GM12878 (cell line): ENCODE measurements at regions not wholly inside any gene's neighbourhood (a gene's known extent, or its start where the extent isn't known, plus 50 kb on each side); places are given as distances from the start of the nearest gene placed in this dataset.

Source experiments
- ATAC-seq: fragments of 200-7000 bp; cut with Tn5 transposase; 3 replicates; pipeline ENCODE4 v1.9.1; 2020; ENCODE audit warnings: mild to moderate bottlenecking, moderate library complexity
- BruUV-seq: library from RNA; stranded (reverse); fragments of 400-500 nt; replicated peaks from 2 replicates; lab custom pipeline; 2021; lab: Mats Ljungman, UMichigan
- CTCF ChIA-PET: fragments of 300-600 bp; sonication (Branson Sonifier 250); formaldehyde crosslinking; extraction: SDS; loops from one replicate; lab custom pipeline; 2021; ENCODE audit warnings: inconsistent platforms; lab: Yijun Ruan, JAX
- POLR2A ChIA-PET: fragments of 350-600 bp; formaldehyde crosslinking; extraction: SDS; loops from one replicate; lab custom pipeline; 2021; ENCODE audit warnings: inconsistent platforms; lab: Charles Lee
- RAD21 ChIA-PET: fragments of 300-600 bp; sonication (Branson Sonifier 250); formaldehyde crosslinking; loops from one replicate; lab custom pipeline; 2023; ENCODE audit warnings: antibody characterized with exemption; ENCODE audit not compliant: unreplicated experiment; lab: Charles Lee
- SMC1A ChIA-PET: fragments of 300-600 bp; sonication (Branson Sonifier 250); formaldehyde crosslinking; loops from one replicate; lab custom pipeline; 2023; ENCODE audit not compliant: unreplicated experiment, uncharacterized antibody; lab: Charles Lee
- DNase-seq: peaks from one replicate; pipeline ENCODE4 v3.0.0-alpha.2; 2011; ENCODE audit warnings: low read depth, low spot score
- FAIRE-seq: peaks from 3 replicates; lab custom pipeline; 2011; peaks lifted over from hg19 to GRCh38; lab: Jason Lieb, UNC
- H2AFZ ChIP-seq: 2 replicates; pipeline ENCODE4 v1.6.0; 2011; ENCODE audit warnings: low read depth, low read length, control low read depth; ENCODE audit not compliant: control insufficient read depth
- H3K27ac ChIP-seq: 2 replicates; pipeline ENCODE4 v1.5.1; 2011; ENCODE audit warnings: control low read depth; ENCODE audit not compliant: control insufficient read depth, insufficient read depth
- H3K27me3 ChIP-seq, 2 experiments: replicated peaks in 1 of 2; 2 replicates each; pipeline versions ENCODE4 v1.6.0 to v1.6.1; 2011; ENCODE audit warnings: low read length in 1 of 2; ENCODE audit not compliant: control insufficient read depth in 2 of 2, insufficient read depth in 2 of 2
- H3K36me3 ChIP-seq, 2 experiments: 2 replicates each; pipeline ENCODE4 v1.5.1; 2011; ENCODE audit warnings: low read length in 1 of 2; ENCODE audit not compliant: control insufficient read depth in 2 of 2, insufficient read depth in 2 of 2
- H3K4me1 ChIP-seq: 2 replicates; pipeline ENCODE4 v1.6.1; 2011; ENCODE audit warnings: mild to moderate bottlenecking, low read length, moderate library complexity, mixed read lengths; ENCODE audit not compliant: control insufficient read depth, insufficient read depth
- H3K4me2 ChIP-seq: 2 replicates; pipeline ENCODE4 v1.6.0; 2011; ENCODE audit warnings: control low read depth; ENCODE audit not compliant: control insufficient read depth, insufficient read depth
- H3K4me3 ChIP-seq: fragments of 200-600 bp; sonication (generic); 2 replicates; pipeline ENCODE4 v1.5.1; 2016
- H3K79me2 ChIP-seq: 2 replicates; pipeline ENCODE4 v1.6.0; 2011; ENCODE audit warnings: low read length; ENCODE audit not compliant: control insufficient read depth, insufficient read depth
- H3K9ac ChIP-seq: 2 replicates; pipeline ENCODE4 v1.8.0; 2011; ENCODE audit warnings: low read length, control low read depth, mixed read lengths; ENCODE audit not compliant: control insufficient read depth, insufficient read depth
- H3K9me3 ChIP-seq: replicated peaks from 3 replicates; pipeline ENCODE4 v1.5.1; 2011; ENCODE audit warnings: mild to moderate bottlenecking, low read length; ENCODE audit not compliant: control insufficient read depth, insufficient read depth
- H4K20me1 ChIP-seq: 2 replicates; pipeline ENCODE4 v1.6.0; 2011; ENCODE audit not compliant: control insufficient read depth, insufficient read depth
- BMI1 ChIP-seq: fragments of 450-650 bp; IDR thresholded peaks from 2 replicates; pipeline ENCODE4 v1.6.1; 2016; ENCODE audit warnings: mild to moderate bottlenecking, moderate library complexity, borderline replicate concordance
- CEBPB ChIP-seq, 2 experiments: fragments of 150-350 bp in 1 of 2; IDR thresholded peaks; 2 replicates each; pipeline ENCODE4 v1.6.1; 2012 to 2014; ENCODE audit warnings: low read depth in 2 of 2, low read length in 2 of 2, borderline replicate concordance in 1 of 2, inconsistent platforms in 1 of 2
- FOXM1 ChIP-seq: IDR thresholded peaks from 2 replicates; pipeline ENCODE4 v1.6.1; 2012; ENCODE audit warnings: low read depth, mild to moderate bottlenecking, inconsistent platforms, low read length, moderate library complexity
- JUND ChIP-seq: IDR thresholded peaks from 2 replicates; pipeline ENCODE4 v1.6.1; 2012; ENCODE audit warnings: low read depth, mild to moderate bottlenecking, low read length, improper control_type of control experiment, moderate library complexity
- MEF2B ChIP-seq: fragments of 450-650 bp; IDR thresholded peaks from 2 replicates; pipeline ENCODE4 v1.6.1; 2018; ENCODE audit warnings: mild to moderate bottlenecking, moderate library complexity; ENCODE audit not compliant: partially characterized antibody, poor library complexity, severe bottlenecking
- MTA2 ChIP-seq: fragments of 450-650 bp; IDR thresholded peaks from 2 replicates; pipeline ENCODE4 v1.6.1; 2016; ENCODE audit warnings: low read depth, mild to moderate bottlenecking, moderate library complexity
- SIN3A ChIP-seq: IDR thresholded peaks from 2 replicates; pipeline ENCODE4 v1.6.1; 2012; ENCODE audit warnings: low read depth, low read length, improper control_type of control experiment
- SMAD5 ChIP-seq: IDR thresholded peaks from 2 replicates; pipeline ENCODE4 v1.6.1; 2016; ENCODE audit warnings: antibody characterized with exemption, low read depth
- ZNF384 ChIP-seq: IDR thresholded peaks from 2 replicates; pipeline ENCODE4 v1.6.1; 2012; ENCODE audit warnings: low read depth, mild to moderate bottlenecking, low read length, improper control_type of control experiment, borderline replicate concordance
- ZSCAN29 ChIP-seq: fragments of 450-650 bp; IDR thresholded peaks from 2 replicates; pipeline ENCODE4 v1.6.1; 2017; ENCODE audit warnings: mild to moderate bottlenecking, moderate library complexity
- WGBS: methylation state at CpG from one replicate; pipeline ENCODE4 v1.1.6; 2016; ENCODE audit warnings: low lambda C conversion rate; ENCODE audit not compliant: insufficient replicate concordance, insufficient coverage; ENCODE audit errors: missing lambda C conversion rate; 5-methylcytosine and 5-hydroxymethylcytosine counted together
- in situ Hi-C: fragments of 300-500 bp; cut with MboI; formaldehyde crosslinking; loops from 9 replicates; pipeline ENCODE4 v1.14.3; 2018; ENCODE audit warnings: mixed read lengths
- intact Hi-C: fragments of 100-400 bp; cut with micrococcal nuclease; formaldehyde crosslinking; loops from one replicate; pipeline ENCODE4 v1.14.2; 2022; ENCODE audit not compliant: unreplicated experiment
- TF ChIP-seq, protein P1 (sequence below): fragments of 450-650 bp; IDR thresholded peaks from 2 replicates; pipeline ENCODE4 v1.6.1; 2018; ENCODE audit warnings: mild to moderate bottlenecking, low read depth, moderate library complexity; ENCODE audit not compliant: partially characterized antibody
- TF ChIP-seq, protein P2 (sequence below): fragments of 450-650 bp; IDR thresholded peaks from 2 replicates; pipeline ENCODE4 v1.6.1; 2017; ENCODE audit warnings: antibody characterized with exemption, mild to moderate bottlenecking, moderate library complexity
- TF ChIP-seq, protein P3 (sequence below): IDR thresholded peaks from 2 replicates; pipeline ENCODE4 v1.6.1; 2012; ENCODE audit warnings: low read length, inconsistent platforms

DNA sequence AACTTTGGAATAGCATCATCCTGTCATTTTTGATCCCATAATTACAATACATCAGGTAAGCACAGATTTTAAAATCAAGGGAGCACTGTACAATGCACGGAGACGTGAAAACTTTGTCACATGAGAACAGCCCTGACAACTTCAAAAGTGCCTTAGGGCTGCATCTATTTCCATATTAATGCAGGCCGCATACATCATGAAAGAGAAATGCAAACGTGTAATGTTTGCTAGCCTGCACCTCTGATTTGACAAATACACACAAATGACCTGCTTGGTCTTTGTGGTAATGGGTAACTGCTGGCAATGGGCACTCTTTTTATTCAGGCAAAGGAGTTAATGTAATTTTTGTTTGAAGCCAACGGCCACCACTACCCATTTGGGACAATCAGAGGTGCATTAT lies 202.0 kb upstream of the EPHA4 start:
- 32% methylated on average over 5 of the region's 5 CpGs for WGBS
- ChIA-PET CTCF (no interaction called here), POLR2A (no interaction called here), SMC1A (no interaction called here), RAD21 (no interaction called here)
- no TSS peak for BruUV-seq
- TF ChIP-seq CEBPB (IDR thresholded peaks at IDR 0.05; ENCODE audit: borderline replicate concordance in 1 of 2, low read depth in 2 of 2, low read length in 2 of 2), result no peak
- no peak for TF ChIP-seq SMAD5
- TF ChIP-seq FOXM1, result no peak
- TF ChIP-seq MTA2, result no peak
- TF ChIP-seq, protein P1, sequence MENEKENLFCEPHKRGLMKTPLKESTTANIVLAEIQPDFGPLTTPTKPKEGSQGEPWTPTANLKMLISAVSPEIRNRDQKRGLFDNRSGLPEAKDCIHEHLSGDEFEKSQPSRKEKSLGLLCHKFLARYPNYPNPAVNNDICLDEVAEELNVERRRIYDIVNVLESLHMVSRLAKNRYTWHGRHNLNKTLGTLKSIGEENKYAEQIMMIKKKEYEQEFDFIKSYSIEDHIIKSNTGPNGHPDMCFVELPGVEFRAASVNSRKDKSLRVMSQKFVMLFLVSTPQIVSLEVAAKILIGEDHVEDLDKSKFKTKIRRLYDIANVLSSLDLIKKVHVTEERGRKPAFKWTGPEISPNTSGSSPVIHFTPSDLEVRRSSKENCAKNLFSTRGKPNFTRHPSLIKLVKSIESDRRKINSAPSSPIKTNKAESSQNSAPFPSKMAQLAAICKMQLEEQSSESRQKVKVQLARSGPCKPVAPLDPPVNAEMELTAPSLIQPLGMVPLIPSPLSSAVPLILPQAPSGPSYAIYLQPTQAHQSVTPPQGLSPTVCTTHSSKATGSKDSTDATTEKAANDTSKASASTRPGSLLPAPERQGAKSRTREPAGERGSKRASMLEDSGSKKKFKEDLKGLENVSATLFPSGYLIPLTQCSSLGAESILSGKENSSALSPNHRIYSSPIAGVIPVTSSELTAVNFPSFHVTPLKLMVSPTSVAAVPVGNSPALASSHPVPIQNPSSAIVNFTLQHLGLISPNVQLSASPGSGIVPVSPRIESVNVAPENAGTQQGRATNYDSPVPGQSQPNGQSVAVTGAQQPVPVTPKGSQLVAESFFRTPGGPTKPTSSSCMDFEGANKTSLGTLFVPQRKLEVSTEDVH, result no peak
- TF ChIP-seq, protein P2, sequence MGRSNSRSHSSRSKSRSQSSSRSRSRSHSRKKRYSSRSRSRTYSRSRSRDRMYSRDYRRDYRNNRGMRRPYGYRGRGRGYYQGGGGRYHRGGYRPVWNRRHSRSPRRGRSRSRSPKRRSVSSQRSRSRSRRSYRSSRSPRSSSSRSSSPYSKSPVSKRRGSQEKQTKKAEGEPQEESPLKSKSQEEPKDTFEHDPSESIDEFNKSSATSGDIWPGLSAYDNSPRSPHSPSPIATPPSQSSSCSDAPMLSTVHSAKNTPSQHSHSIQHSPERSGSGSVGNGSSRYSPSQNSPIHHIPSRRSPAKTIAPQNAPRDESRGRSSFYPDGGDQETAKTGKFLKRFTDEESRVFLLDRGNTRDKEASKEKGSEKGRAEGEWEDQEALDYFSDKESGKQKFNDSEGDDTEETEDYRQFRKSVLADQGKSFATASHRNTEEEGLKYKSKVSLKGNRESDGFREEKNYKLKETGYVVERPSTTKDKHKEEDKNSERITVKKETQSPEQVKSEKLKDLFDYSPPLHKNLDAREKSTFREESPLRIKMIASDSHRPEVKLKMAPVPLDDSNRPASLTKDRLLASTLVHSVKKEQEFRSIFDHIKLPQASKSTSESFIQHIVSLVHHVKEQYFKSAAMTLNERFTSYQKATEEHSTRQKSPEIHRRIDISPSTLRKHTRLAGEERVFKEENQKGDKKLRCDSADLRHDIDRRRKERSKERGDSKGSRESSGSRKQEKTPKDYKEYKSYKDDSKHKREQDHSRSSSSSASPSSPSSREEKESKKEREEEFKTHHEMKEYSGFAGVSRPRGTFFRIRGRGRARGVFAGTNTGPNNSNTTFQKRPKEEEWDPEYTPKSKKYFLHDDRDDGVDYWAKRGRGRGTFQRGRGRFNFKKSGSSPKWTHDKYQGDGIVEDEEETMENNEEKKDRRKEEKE, result no peak
- no peak for TF ChIP-seq SIN3A
- no peak for TF ChIP-seq MEF2B
- TF ChIP-seq ZNF384, result no peak
- no peak for TF ChIP-seq ZSCAN29
- TF ChIP-seq BMI1, result no peak
- TF ChIP-seq, protein P3, sequence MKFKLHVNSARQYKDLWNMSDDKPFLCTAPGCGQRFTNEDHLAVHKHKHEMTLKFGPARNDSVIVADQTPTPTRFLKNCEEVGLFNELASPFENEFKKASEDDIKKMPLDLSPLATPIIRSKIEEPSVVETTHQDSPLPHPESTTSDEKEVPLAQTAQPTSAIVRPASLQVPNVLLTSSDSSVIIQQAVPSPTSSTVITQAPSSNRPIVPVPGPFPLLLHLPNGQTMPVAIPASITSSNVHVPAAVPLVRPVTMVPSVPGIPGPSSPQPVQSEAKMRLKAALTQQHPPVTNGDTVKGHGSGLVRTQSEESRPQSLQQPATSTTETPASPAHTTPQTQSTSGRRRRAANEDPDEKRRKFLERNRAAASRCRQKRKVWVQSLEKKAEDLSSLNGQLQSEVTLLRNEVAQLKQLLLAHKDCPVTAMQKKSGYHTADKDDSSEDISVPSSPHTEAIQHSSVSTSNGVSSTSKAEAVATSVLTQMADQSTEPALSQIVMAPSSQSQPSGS, result no peak
- TF ChIP-seq JUND, result no peak
- in situ Hi-C loops, result no loop called here
- no peak for DNase-seq
- H3K9me3 ChIP-seq, result no peaks in the 10 kb centered on the region
- no peak overlapping the region for H2AFZ ChIP-seq
- H3K27me3 ChIP-seq, result no peaks in the 10 kb centered on the region
- FAIRE-seq, result no peak
- H3K4me2 ChIP-seq, result no peak overlapping the region
- intact Hi-C loops, result no loop called here
- H3K4me3 ChIP-seq, result no peak overlapping the region
- no peaks in the 10 kb centered on the region for H4K20me1 ChIP-seq
- no peaks in the 10 kb centered on the region for H3K36me3 ChIP-seq
- no peaks in the 10 kb centered on the region for H3K4me1 ChIP-seq
- H3K9ac ChIP-seq, result no peak overlapping the region
- no peak overlapping the region for H3K27ac ChIP-seq
- no peaks in the 10 kb centered on the region for H3K79me2 ChIP-seq
- no peak for ATAC-seq
